HG03064 (cell line): ENCODE measurements at regions not wholly inside any gene's neighbourhood (a gene's known extent, or its start where the extent isn't known, plus 50 kb on each side); places are given as distances from the start of the nearest gene placed in this dataset.
"Not testable (repeated sequence)": the region's sequence is repeated elsewhere in the genome, so short reads cannot be mapped to it uniquely, and the experiment has no call there.

Experiments used
- ATAC-seq: cut with Tn5 transposase; IDR thresholded peaks from one replicate; pipeline ENCODE4 v1.9.1; 2021; ENCODE audit warnings: low read depth; ENCODE audit not compliant: unreplicated experiment

DNA sequence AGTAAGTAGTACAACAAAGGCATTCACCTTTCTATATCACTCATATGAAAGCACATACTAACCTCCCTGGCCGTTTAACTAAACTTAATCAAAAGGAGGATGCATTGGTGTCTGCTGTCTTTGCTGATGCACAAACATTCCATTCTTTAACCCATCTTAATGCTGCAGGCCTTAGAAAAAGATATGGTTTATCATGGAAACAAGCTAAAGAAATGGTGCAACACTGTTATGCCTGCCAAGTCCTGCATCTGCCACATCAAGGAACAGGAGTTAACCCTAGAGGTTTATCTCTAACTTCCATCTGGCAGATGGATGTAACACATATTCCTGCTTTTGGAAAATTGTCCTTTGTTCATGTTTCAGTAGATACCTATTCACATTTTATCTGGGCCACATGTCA is 296.5 kb upstream of the DKK2 start:
- ATAC-seq: not testable (repeated sequence)

DNA sequence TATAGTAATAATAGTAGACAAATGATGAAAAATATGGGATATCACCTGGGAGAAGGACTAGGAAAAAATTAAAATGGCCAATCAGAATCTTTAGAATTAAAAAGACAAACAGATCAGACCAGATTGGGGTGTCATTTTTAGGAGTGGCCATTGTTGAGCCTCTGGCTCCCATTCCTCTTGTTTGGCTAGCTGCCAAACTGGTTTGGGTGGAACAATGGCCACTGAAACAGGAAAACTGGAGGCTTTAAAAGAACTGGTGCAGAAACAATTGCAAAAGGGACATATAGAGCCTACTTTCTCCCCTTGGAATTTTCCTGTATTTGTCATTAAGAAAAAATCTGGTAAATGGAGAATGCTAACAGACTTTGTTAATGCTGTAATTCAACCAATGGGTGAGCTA is 294.8 kb upstream of the DKK2 start:
- no peak for ATAC-seq

DNA sequence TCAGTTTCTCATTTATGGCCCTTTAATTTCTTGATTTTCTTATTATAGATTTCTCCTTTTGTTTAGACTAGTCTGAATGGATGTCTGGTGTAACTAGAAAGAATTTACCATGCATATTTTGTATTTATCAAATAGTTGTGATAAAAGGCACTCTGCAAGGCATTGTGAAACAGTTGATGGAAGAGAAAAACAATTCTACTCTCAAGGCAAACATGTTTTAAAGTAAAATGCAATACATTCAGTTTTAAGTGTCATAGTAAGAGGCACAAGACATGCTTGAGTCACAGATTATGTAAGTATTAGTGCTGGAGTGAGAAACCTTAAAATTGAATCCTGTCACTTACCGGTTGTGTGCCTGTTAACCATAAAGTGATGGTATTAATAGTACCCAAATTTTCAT is 283.3 kb upstream of the DKK2 start:
- ATAC-seq: no peak

DNA sequence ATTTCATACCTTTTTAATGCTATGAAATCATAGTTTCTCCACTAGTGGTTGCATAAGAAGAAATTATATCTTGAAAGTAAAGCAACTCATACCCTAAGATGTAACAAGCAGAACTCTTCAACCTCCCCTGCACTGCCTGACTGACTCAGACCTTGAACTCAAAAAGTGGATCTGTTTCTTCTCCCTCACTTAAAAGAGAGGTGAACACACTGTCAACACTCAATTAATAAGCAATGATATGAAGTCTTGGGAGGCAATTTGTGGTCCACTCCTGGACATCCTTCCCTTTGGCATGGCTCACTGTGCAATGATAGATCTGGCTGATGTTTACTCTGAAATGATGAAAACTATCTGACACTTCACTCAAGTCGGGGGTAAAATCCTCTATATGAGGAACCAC is 282.0 kb upstream of the DKK2 start:
- ATAC-seq: no peak

DNA sequence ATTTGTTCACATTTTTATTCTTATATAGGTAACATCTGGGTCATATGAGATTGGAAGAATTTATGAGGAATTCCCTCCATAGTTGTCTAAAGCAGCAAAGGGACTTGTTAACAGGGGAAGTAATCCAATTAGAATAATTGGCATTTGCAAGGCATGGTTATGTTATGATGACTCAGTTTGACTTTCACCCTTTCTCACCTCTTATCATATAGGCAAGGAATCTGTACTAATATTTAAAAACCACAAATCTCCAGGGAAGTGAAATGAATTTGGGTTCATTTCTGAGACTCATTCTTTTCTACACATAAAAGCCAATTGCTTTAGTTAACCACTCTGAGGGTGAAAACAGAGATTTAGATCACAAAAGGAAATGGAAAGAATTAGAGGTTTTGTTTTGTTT is 281.5 kb upstream of the DKK2 start:
- no peak for ATAC-seq

DNA sequence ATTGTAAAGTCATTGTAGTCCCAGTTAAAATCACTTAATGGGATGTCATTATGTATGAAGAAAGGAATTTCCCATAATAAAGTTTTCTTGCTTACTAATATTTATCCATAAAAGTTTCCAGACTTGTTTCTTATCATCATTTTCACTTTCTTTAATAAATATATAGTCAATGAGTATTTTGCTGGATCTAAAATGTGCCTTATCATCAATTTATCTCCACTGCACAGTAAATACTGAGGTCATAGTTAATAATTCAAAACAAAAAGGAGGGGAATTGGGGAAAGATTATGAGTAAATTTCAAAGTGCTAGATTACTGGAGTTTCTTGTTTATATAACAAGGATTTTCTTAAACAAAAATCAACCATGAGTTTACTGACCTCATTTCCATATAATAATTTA is 279.5 kb upstream of the DKK2 start:
- no peak for ATAC-seq

DNA sequence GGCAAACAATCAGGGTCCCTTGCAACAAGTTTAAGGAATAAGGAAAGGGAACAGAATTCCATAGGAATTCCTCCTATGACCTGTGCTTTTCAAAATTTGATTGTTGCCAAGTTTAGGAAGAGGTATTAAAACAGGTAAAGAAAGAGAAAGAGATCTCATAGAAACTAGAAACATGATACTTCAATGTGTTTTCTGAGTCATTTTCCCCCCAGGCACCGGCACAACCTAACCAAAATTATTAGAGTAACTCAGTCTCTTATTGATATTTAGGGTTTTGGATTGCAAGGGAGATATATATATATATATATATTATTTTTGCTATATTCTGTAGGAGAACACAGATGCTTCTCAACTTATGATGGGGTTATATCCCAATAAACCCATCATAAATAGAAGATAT is 278.0 kb upstream of the DKK2 start:
- ATAC-seq: no peak

DNA sequence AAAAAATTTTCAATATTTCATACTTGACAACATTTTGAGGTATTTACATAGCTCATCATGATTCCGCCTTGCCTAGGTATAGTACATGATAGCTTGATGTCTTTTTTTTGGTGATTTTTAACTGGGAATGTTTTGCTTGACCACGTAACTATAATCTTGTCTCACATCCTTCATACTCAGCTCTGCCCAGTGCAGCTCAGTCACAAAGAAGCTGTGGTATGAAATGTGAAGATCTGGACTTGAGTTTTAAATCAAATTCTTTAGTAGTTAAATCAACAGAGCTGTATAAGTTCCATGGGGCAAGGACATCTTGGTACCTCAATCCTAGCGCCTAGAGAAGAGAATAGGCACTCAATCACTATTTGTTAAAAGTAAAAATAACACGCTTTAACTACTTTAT is 276.3 kb upstream of the DKK2 start:
- no peak for ATAC-seq

DNA sequence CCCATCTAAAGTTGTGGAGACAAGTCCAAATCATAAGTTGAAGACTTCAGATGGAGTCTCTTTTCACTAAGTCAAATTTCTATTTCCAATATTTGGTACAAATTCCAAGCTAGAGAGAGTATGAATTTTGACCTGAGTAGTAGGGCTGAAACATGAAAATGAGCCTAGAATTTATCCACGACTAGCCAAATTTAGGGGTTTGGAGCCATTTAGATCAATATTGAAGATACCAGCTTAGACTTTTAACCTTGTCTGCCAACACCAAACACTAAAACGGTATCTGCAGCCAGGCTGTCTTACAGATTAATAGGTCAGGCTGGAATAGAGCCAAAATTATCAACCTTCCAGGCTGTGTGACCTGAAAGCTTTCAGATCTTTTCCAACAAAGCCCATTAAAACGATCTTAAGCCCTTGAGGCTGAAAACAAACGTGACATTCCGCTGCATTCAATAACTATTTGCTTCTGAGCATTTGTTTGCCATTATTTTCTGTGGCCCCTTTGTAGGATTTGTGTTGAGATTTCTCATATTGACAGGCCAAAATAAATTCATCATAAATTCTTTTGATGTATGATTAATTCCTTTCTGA is 268.7 kb upstream of the DKK2 start:
- no peak for ATAC-seq

DNA sequence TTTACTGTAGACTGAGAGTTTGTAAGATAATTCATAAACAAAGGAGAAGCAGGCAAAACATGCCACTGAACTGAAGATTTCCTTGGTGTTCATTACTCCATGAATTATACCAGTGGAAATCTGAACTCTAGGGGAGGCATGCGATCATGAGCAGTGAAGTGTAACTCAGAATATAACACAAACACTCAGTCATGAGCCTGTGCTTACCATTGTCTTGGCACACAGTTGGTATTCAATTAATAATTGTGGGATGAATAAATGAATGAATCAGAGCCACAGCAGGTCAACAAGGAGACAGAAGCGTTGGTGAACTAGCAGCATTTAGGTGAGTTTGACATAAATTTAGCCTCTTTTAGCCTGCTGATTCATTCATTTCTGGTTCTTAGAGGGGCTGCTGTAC is 263.5 kb upstream of the DKK2 start:
- no peak for ATAC-seq

DNA sequence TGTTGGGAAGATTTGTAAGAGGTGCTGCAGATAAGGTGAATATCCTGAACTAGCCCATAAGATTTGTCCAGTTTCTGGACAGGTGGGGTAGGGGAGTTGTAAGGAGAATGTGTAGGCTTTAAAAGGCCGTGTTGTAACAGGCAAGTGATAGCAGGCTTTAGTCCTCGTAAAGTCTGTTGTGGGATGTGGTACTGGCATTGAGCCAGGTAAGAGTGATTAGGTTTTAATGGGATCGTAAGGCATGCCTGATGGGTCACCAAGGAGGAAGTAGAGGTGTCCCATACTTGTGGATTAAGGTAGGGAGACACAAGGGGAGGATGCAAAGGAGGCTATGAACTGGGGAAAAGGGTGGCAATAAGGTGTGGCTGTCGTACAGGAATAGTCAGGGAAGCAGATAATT is 256.9 kb upstream of the DKK2 start:
- ATAC-seq: no peak

DNA sequence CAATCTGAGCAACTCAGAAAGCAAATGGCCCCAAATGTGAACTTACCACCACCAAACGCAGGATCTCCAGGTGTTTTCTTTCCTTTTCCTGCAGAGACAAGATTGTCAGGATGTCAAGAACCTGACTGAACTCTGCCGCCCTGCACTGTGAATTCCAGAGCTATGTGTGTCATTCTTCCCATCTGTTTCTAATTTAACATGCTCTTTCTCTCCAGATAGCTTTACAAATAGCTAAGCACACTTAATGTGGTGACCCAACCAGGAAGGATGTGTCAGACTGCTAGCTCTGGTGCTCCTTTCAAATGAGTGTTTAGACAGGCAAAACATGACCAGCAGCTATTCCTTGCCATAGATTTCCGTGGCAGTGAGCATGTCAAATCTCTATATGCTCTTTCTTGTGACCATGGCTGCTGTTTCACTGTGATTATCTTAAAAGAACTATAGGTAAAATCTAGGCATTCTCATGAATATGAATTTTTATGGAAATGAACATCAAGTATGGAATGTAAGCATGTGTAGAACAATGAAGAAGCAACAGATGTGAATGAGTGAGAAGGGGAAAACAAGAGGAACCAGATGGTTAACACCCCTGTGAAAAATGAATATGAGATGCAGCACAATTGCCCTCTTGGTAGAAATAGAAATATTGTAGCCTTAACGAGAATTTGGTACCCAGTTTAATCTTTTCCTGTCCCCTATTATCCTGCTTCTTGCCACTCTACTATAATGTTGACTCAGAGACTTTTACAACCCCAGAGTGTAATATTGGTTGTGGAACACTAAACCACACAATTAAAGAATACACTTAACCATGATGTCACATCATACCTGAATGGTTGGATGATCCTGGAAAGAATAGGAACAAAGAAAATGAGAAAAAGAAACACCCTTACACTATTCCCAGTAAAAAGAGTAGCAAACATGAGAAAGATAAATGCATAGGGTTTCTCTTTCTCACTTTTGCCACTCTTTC is 247.8 kb upstream of the DKK2 start:
- no peak for ATAC-seq

DNA sequence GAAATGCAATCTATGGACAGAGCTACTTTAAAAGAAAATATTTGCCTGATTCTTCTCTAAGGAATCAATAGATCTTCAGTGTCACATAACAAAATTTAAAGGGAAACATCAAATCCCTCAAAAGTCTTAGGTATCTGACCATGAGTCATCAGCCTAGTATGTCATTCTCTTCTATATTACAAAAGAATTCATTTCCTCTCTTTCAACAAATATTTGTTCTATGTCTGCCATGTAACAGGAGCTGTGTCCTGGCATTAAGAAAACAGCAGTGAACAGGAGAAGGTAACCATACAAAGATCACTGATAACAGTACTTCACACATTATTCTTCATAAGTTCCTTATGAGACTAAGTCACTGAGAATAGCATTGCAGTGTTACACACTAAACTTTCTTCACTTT is 243.6 kb upstream of the DKK2 start:
- ATAC-seq: no peak

DNA sequence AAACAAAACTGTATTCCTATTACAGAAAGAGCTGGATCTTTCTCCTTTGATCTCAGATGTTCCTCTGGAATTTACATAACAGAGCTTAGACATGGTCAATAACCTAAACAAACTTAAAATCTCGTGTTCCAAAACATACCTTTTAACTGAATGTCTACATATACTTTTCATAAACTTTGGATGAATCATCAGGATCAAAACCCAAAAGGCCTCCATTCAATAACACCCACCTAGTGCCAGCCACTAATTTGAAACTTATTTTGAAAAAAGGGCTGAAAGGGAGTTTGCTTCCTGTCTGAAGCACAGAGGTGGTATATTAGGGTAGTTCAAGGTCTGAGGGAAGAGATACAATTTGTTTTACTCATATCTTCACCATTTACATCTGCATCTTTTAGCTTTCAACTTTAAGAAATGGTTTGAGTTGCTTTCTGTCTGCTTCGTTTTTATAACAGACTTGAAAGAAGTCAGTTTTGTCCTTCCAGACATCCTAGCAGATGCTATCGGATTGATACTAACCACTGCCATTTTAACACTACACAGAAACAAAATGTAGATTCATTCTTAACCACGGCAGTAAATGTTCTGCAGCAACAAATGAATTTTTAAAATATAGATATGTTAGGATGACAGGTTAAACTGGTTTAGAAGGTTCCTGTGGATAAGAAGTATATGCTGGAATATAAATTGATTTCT is 242.8 kb upstream of the DKK2 start:
- no peak for ATAC-seq

DNA sequence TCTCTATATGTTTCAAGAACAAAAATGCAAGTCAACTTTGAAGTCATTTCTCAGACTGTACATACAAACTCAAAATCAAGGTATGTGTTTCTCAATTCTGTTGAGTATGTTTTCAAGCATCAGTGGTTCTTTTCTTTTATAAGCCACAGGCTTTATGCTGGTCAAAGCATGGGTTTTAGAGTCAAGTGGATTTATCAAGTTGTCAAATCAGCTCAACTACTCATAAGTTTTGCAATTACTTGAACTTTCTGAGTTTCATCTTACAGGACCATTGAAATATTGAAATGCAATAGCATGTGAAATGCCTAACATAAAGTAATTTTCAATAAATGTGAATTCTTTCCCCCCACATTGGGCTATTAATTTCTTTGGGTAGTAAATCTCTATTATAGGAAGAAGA is 239.9 kb upstream of the DKK2 start:
- no peak for ATAC-seq

DNA sequence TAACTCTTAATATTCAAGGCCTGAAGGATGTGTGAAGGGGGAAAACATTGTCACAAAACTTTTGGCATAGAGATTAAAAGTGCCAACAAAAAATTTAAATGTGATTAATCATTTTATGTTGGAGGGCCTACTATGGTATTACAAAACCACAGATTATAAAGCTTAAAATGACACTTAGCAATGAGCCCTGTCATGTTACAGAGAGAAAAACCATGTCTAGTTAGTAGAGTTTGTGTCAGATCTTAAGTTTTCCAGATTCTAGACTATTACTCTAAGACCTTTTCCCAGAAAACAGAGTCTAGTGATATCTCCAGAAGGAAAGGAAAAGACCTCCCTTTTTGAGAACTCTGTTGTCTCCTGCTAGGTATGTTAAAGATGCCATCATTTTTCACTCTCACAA is 239.1 kb upstream of the DKK2 start:
- ATAC-seq: no peak

DNA sequence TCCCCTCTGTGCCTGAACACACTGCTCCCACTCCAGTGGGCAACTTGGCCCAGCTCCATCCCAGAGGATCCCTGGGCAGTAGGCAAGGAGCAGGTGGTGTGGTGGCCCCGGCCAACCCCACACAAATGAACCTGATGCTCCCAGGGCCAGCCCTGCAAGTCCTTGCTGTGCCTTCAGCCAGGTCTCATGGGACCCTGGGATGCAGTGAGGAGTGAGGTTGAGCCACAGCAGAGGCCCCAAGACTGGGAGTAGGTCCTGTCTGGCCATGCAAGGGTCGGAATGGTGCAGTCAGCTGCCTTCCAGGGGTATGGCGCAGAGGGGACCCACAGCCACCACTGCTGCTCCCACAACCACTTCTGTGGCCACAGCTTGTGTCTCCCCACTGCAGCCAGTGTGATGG is 234.5 kb upstream of the DKK2 start:
- no peak for ATAC-seq

DNA sequence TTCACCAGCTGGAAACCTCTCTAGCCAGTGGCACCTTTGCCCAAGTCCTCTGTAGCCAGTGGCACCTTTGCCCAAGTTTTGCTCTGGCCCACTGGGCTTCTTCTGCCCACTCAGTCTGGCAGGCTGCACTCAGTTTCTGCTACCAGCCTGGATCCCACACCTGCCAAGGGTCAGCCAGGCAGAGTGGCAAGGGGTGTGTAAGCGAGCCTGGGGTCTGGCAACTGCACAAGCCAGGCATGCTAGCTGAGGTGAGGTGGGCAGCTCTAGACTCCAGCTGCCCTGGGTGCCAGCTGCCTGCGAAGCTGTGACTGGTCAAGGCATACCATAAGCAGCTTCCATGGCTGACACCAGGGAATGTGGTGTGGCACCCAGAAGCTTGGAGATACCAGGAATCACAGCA is 233.1 kb upstream of the DKK2 start:
- ATAC-seq: no peak

DNA sequence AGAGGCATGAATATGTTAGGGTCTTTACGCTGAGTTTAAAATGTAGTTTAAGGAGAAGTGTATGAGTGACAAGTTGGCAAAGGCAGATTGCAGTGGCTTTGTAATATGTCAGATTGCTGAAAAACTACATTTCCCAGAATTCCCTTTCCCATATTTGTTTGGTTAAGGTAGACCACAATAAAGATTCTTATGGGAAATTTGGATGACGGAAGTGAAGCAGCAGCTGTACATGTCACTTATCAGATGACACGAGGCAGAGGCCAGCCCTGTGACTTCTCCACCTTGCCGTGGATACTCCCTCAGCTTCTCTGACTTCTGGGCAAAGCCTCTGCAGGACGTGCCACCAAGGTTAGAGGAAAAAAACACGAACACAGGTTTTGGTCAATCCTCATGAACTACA is 229.7 kb upstream of the DKK2 start:
- no peak for ATAC-seq

DNA sequence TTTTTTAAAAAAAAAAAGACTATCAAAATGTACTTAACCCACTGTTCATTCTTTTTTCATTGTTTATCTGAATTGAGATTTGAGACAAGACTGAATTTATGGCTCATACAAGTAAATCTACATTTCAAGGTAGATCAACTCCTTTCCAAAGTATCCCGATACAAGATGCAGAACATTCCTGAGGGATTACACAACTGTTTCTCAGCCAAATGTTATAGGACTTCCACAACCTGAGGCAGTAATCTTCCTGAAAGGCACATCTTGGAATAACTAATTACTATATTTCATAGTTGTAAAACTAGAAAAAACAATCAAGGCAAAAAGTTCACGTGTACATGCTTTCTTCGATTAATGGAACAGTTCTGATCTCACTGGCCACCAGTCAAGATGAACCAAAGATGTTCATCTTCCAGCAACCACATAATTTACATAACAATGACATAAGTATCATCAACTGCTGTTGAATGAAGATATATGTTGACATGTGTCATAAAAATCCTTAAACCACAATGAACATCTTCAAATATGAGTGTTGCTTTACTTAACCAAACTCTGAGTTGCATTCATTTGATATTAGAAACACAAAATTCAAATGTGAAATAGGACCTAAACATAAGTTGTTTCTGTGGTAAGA is 225.2 kb upstream of the DKK2 start:
- ATAC-seq: no peak

DNA sequence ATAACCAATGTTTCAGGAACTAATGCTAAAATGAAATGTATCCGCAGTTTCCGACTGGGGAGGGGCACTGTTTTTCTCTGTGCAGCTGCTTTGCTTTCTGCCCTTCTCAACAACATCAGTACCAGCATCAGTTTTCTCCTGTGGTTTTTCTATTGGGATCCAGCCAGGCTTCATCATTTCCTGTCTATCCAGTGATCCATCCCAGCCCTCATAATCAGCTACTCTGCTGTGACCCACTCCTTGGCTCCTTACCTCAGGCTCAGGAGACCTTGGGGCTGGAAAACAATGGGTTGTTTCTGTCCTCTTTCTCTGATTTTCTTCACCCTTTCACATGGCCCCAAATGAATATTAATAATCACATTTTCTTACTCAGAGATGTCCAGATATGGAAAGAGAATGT is 222.2 kb upstream of the DKK2 start:
- ATAC-seq: no peak
